ENCODE measurements at regions not wholly inside any gene's neighbourhood (a gene's known extent, or its start where the extent isn't known, plus 50 kb on each side); places are given as distances from the start of the nearest gene placed in this dataset.
"Not testable (repeated sequence)": the region's sequence is repeated elsewhere in the genome, so short reads cannot be mapped to it uniquely, and the experiment has no call there.

DNA sequence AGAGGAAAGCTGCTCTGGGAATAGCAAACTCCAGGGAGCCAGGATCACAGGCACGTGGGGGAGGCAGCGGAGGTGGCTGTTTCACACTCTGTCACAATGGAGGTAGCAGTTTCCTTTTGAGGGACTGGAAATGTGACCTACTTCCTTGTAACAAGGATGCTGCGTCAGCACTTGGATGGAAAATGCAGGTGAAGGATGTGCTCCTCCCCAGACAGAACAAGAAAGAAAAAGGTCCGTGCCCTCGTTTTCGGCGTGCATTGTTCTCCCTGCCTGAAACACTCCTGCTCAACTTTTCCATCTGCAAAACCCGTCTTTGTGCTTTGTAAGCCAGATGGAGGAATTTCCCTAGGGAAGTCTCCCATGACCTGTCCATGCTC is 55.1 kb upstream of the SH3PXD2B start:
- Histone ChIP-seq H3K27me3 (no peaks in the 10 kb centered on the region), H3K27ac (no peak overlapping the region), H3K4me3 (replicated peaks in 1 of 3) (no peak overlapping the region), H3K9me3 (no peaks in the 10 kb centered on the region), H3K4me1 (no peaks in the 10 kb centered on the region), H3K36me3 (no peaks in the 10 kb centered on the region)
- no peak for DNase-seq
- TF ChIP-seq, protein P1, sequence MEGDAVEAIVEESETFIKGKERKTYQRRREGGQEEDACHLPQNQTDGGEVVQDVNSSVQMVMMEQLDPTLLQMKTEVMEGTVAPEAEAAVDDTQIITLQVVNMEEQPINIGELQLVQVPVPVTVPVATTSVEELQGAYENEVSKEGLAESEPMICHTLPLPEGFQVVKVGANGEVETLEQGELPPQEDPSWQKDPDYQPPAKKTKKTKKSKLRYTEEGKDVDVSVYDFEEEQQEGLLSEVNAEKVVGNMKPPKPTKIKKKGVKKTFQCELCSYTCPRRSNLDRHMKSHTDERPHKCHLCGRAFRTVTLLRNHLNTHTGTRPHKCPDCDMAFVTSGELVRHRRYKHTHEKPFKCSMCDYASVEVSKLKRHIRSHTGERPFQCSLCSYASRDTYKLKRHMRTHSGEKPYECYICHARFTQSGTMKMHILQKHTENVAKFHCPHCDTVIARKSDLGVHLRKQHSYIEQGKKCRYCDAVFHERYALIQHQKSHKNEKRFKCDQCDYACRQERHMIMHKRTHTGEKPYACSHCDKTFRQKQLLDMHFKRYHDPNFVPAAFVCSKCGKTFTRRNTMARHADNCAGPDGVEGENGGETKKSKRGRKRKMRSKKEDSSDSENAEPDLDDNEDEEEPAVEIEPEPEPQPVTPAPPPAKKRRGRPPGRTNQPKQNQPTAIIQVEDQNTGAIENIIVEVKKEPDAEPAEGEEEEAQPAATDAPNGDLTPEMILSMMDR (IDR thresholded peaks at IDR 0.05) = no peak
- TF ChIP-seq POLR2A (IDR thresholded peaks at IDR 0.05) = no peak
- 49 to 55% methylated on average over 8 of the region's 8 CpGs for WGBS, 2 donors
- intact Hi-C loops (cut with DNase I) = no loop called here

DNA sequence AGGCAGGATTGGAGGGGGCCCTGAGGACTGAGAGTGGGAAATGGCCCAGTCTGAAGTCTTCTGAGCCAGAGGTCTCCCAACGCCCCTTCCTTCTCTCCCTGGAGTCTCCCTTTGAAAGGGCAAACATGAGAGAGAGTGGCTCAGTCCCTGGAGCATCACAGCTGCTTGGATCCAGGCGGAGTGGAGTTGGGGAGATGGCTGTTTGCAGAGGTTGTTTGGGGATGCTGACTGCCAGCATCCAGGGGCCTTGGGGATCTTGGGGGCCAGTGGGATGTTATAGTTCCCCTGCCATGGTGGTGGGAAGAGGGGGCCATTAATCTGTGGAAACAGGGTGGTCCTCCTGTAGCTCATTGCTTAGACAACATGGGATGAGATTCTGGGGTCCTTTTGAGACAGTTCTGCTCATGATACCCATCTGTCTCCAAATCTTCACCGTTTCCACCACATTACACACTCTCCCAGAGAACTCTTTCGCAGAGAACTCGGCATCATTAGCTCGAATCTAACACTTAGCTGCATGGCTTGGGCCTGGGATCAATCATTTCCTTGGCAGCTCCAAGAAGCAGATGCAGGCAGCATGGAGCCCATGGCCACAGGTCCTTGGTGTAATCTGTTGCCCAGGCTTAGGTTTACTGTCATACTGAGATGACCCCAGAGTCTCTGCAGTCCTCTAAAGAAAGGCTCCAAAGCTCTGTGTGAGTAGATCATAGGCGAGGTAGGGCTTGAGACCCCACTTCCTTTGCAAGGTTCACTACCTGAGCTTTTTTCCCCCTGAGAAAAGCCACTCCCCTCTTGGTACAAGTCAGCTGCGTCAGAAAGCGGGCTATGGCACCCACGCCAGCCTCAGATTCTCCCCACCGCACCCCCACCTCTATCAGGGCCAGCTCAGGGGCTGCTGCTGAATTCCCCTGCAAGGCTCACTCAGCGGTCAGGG is 54.4 kb upstream of the SH3PXD2B start:
- Histone ChIP-seq H3K36me3 (no peaks in the 10 kb centered on the region), H3K9me3 (no peaks in the 10 kb centered on the region), H3K27ac (no peak overlapping the region), H3K4me1 (peaks cover 0 to 1% of the 10 kb centered on the region in 2 donors), H3K4me3 (replicated peaks in 1 of 3) (no peak overlapping the region), H3K27me3 (no peaks in the 10 kb centered on the region)
- WGBS, 2 donors = 79 to 82% methylated on average over 11 to 12 of the region's 12 CpGs
- TF ChIP-seq, protein P1 (IDR thresholded peaks at IDR 0.05) = no peak
- TF ChIP-seq POLR2A (IDR thresholded peaks at IDR 0.05) = no peak
- intact Hi-C loops (cut with DNase I) = no loop called here
- no peak for DNase-seq

DNA sequence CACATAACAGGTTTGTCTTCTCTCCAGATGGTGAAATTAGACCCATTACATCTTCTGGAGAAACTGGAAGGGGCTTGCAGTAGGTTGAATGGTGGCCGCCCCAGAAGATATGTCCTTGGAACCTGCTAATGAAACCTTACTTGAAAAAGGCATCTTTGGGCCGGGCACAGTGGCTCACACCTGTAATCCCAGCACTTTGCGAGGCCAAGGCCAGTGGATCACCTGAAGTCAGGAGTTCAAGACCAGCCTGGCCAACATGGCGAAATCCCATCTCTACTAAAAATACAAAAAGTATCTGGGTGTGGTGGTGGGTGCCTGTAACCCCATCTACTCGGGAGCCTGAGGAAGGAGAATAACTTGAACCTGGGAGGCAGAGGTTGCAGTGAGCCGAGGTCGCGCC is 53.2 kb upstream of the SH3PXD2B start:
- DNase-seq = not testable (repeated sequence)

DNA sequence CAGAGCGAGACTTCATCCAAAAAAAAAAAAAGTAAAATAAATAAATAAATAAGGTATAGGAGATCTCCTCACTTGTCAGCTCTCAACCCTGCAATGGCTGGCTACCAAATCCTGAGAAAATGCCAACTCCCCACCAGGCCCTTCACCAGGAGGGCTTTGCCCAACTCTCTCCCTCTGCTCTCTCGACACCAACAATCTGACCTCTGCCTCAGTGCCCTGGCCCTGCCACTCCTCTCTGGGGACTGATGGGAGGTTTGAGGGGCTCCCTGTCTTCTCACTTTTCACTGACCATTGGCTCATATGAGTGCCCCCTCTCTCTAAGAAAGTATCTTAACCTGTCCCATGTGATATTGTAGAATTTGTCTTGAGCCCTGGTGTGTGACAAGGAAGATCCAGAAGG is 52.6 kb upstream of the SH3PXD2B start:
- no peaks in the 10 kb centered on the region for H3K9me3 ChIP-seq
- no peak overlapping the region for H3K4me3 ChIP-seq (replicated peaks in 1 of 3)
- no peak for TF ChIP-seq POLR2A (IDR thresholded peaks at IDR 0.05)
- TF ChIP-seq, protein P1 (IDR thresholded peaks at IDR 0.05) = no peak
- intact Hi-C loops (cut with DNase I) = no loop called here
- H3K36me3 ChIP-seq = no peaks in the 10 kb centered on the region
- no peaks in the 10 kb centered on the region for H3K27me3 ChIP-seq
- WGBS, 2 donors = 93% methylated on average over 2 of the region's 2 CpGs
- H3K4me1 ChIP-seq = peaks cover 0 to 3% of the 10 kb centered on the region in 2 donors
- no peak for DNase-seq
- H3K27ac ChIP-seq = no peak overlapping the region

More for the DNA sequence above, 53.2 kb upstream of the SH3PXD2B start:
- H3K4me3 ChIP-seq (replicated peaks in 1 of 3); H3K4me1 ChIP-seq; intact Hi-C loops (cut with DNase I); H3K27me3 ChIP-seq; H3K27ac ChIP-seq; H3K36me3 ChIP-seq; H3K9me3 ChIP-seq: not testable (repeated sequence)
- WGBS, 2 donors = 79 to 87% methylated on average over 8 of the region's 8 CpGs

DNA sequence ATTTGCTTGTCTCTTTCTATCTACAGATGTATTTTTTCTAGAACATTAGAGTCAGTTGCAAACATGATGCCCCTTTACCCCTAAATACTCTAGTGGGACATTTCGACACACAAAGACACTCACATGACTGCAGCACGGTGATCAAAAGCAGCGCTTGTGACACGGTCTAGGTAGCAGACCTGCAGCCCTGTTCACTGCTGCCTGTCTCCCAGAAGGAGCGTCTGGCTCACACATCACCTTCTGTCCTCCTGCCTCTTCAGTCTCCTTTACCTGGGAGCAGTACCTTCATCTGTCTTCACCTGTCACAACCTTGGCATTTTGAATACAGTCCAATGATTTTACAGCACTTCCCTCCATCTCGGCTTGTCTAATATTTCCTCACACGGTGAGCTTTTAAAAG is 51.9 kb upstream of the SH3PXD2B start:
- Histone ChIP-seq H3K36me3 (no peaks in the 10 kb centered on the region), H3K27me3 (no peaks in the 10 kb centered on the region), H3K4me3 (replicated peaks in 1 of 3) (no peak overlapping the region), H3K4me1 (peaks cover 0 to 3% of the 10 kb centered on the region in 2 donors), H3K27ac (no peak overlapping the region), H3K9me3 (no peaks in the 10 kb centered on the region)
- TF ChIP-seq, protein P1 (IDR thresholded peaks at IDR 0.05) = no peak
- no peak for TF ChIP-seq POLR2A (IDR thresholded peaks at IDR 0.05)
- no peak for DNase-seq
- WGBS, 2 donors = 60 to 61% methylated on average over 7 of the region's 7 CpGs
- intact Hi-C loops (cut with DNase I) = no loop called here
